ENCODE measurements at regions not wholly inside any gene's neighbourhood (a gene's known extent, or its start where the extent isn't known, plus 50 kb on each side); places are given as distances from the start of the nearest gene placed in this dataset.

DNA sequence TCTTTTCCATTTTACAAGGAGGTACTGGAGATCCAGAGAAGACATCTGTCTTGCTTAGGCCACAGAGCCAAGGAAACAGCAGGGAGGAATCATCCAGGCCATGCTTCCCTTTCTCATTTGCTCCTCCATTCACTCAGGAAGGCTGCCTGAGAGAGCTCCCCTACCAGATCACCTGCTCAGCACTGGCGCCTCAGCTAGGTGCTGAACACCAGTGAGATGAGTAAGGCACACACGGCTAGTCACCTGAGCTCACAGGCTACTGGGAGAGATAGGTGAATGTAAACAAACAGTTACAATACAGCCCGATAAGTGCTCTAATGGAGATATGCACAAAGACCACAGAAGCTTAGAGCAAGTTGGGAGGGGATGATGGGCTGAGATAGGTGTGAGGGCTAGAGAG, 149.8 kb upstream of the ARHGEF9 start:
- TF ChIP-seq, protein P1, sequence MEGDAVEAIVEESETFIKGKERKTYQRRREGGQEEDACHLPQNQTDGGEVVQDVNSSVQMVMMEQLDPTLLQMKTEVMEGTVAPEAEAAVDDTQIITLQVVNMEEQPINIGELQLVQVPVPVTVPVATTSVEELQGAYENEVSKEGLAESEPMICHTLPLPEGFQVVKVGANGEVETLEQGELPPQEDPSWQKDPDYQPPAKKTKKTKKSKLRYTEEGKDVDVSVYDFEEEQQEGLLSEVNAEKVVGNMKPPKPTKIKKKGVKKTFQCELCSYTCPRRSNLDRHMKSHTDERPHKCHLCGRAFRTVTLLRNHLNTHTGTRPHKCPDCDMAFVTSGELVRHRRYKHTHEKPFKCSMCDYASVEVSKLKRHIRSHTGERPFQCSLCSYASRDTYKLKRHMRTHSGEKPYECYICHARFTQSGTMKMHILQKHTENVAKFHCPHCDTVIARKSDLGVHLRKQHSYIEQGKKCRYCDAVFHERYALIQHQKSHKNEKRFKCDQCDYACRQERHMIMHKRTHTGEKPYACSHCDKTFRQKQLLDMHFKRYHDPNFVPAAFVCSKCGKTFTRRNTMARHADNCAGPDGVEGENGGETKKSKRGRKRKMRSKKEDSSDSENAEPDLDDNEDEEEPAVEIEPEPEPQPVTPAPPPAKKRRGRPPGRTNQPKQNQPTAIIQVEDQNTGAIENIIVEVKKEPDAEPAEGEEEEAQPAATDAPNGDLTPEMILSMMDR (conservative IDR thresholded peaks at IDR 0.05 in 1 of 2, IDR thresholded peaks at IDR 0.05 in 1 of 2; ENCODE audit: low read depth in 1 of 2, low read length in 2 of 2) = no peak
- TF ChIP-seq EZH2 (IDR thresholded peaks at IDR 0.05; ENCODE audit: low read length, missing control alignments) = no peak
